ENCODE measurements at regions not wholly inside any gene's neighbourhood (a gene's known extent, or its start where the extent isn't known, plus 50 kb on each side); places are given as distances from the start of the nearest gene placed in this dataset.

- ChIA-PET CTCF (no interaction called here), POLR2A (no interaction called here)
- DNase-seq (ENCODE audit: extremely low spot score) = no peak
- no peak for TF ChIP-seq CTCF (IDR thresholded peaks at IDR 0.05; ENCODE audit: control extremely low read depth, extremely low read depth, low read depth, missing control alignments)
Observed at GRCh38 chr17:14771543-14771942, 470.7 kb downstream of the HS3ST3B1 start.

- ChIA-PET POLR2A (no interaction called here), CTCF (no interaction called here)
- TF ChIP-seq CTCF (IDR thresholded peaks at IDR 0.05; ENCODE audit: control extremely low read depth, extremely low read depth, low read depth, missing control alignments) = no peak
- DNase-seq (ENCODE audit: extremely low spot score) = no peak
Observed at GRCh38 chr17:14768923-14769322, 468.0 kb downstream of the HS3ST3B1 start.

GRCh38 chr17:14762736-14763479 is 462.0 kb downstream of the HS3ST3B1 start:
- TF ChIP-seq CTCF (IDR thresholded peaks at IDR 0.05; ENCODE audit: control extremely low read depth, extremely low read depth, low read depth, missing control alignments) = no peak
- no peak for DNase-seq (ENCODE audit: extremely low spot score)
- ChIA-PET CTCF (interaction anchor here (0.8 kb wide), 2 partner anchors 9 to 14 kb away, joined by 3 to 6 read pairs; no protein-coding TSS in a partner anchor), POLR2A (no interaction called here)

GRCh38 chr17:14760719-14761411 is 460.0 kb downstream of the HS3ST3B1 start:
- no peak for DNase-seq (ENCODE audit: extremely low spot score)
- no peak for TF ChIP-seq CTCF (IDR thresholded peaks at IDR 0.05; ENCODE audit: control extremely low read depth, extremely low read depth, low read depth, missing control alignments)
- CTCF ChIA-PET = interaction anchor here (0.9 to 2.3 kb wide), 7 partner anchors 12 to 29 kb away, joined by 3 to 31 read pairs (median 5); no protein-coding TSS in a partner anchor
- POLR2A ChIA-PET = interaction anchor here (1.2 kb wide), 1 partner anchor 16 kb away, joined by 4 read pairs; no protein-coding TSS in a partner anchor

- ChIA-PET POLR2A (interaction anchor here (0.8 to 1.2 kb wide), 2 partner anchors 15 to 17 kb away, joined by 3 to 4 read pairs; no protein-coding TSS in a partner anchor), CTCF (interaction anchor here (0.9 to 2.3 kb wide), 7 partner anchors 11 to 30 kb away, joined by 3 to 31 read pairs (median 5); no protein-coding TSS in a partner anchor)
- peak; percentile 42 for DNase-seq (ENCODE audit: extremely low spot score)
- no peak for TF ChIP-seq CTCF (IDR thresholded peaks at IDR 0.05; ENCODE audit: control extremely low read depth, extremely low read depth, low read depth, missing control alignments)
Observed at GRCh38 chr17:14760212-14760611, 459.3 kb downstream of the HS3ST3B1 start.

- POLR2A ChIA-PET = no interaction called here
- no peak for TF ChIP-seq CTCF (IDR thresholded peaks at IDR 0.05; ENCODE audit: control extremely low read depth, extremely low read depth, low read depth, missing control alignments)
- DNase-seq (ENCODE audit: extremely low spot score) = no peak
Observed at GRCh38 chr17:14759325-14759724, 458.4 kb downstream of the HS3ST3B1 start.

More at GRCh38 chr17:14759325-14759724, 458.4 kb downstream of the HS3ST3B1 start:
- CTCF ChIA-PET = interaction anchor here (2.3 kb wide), 1 partner anchor 10 kb away, joined by 31 read pairs; no protein-coding TSS in a partner anchor
